Hippocampal formation (tissue), 2 donors: ENCODE measurements at regions not wholly inside any gene's neighbourhood (a gene's known extent, or its start where the extent isn't known, plus 50 kb on each side); places are given as distances from the start of the nearest gene placed in this dataset.

ENCODE experiments used
- DNase-seq, 2 donors: peaks; one replicate each; lab custom pipeline; 2025; lab: John Stamatoyannopoulos, UW

DNA sequence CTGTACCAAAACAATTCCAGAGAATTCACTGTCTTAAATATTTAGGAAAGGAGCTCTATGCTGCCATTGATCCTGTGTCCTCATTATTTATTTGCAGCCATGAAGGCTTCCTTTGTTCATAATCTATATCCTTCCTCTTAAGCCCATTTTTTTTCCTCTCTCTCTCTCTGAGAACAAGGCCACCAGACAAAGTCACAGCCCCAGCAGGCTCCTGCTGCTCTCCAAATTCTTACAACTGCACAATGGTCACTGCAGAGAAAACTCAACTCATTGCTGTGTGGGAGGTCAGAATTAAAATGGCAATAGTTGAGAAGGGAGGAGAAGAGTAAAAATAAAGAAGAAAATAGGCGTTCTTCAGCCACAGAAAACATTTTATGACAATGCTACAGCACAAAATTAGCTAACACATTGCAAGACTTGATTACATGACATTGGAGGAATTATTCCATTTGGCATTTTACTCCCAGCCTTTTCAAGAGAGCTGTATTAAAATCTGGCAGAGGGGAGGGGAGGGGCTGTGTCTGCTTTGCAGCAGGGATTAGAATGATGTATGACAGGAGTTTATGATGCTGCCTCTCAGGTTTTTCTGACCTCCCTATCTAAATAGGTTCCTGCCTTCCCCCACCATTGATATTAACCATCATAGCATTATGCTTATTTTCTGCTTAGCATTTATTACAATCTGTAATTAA is 399.7 kb upstream of the THBS1 start:
- no peak for DNase-seq

- no peak for DNase-seq
Observed at GRCh38 chr15:39181940-39182339, 398.9 kb upstream of the THBS1 start.

DNA sequence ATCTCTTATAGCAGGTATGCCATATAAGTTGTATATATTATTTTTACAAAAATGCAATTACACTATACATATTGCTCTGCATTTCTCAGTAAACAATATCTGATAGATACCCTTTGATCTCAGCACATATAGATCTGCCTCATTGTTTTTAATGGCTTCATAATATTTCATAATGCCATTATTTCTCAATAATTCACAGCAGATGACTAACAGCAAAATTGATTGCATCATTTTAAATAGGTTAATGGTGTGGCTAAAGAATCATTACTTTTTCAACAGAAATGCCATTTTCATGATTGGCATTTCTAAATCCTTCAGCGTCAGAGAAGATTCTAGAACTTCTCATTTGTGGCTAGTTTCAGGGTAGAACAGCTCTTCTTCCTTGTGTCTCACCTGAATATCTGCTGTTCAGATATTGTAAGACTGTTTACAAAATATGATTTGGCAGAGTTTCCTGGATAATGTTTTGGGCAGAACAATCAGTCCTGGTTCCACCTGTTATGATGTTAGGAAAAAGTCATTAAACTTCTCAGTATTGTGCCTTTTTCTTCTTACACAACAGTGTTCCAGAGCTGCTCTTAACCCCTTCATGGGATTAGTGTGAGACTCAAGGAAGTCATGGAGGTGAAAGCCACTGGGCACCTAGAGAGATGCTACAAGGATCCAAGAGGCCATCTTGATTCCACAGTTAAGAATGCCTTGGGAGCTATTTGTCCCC is 397.6 kb upstream of the THBS1 start:
- no peak for DNase-seq

DNA sequence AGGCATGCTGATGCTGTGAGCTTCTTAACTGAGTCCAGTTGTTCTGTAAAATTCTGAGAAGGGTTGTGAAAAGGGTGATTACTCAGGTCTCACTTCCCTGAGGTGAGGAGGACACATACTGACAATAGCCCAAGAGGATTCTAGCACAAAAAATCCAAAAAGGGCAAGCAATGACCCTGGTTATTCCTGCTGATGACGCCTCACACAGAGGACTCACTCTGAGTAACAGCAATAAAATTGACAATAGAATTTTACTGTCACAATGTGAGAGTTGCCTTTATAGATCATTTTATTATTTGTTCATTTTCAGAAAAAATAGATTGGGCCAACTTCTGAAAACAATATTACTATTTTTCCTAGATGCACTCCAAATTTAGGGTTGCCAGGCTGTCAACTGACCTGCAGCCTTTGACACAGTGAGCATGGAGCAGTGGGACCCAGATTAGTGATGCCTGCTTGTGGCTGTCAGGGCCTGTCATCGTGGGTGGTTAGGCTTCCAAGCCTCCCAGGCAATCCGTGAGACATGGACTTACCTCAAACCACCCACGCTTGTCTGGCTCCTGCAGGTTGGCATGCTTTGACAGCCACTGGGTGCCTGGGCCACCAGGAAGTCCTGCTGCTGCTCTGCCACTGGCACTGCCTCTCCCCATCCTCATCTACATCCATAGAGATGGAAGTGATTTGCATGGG is 396.0 kb upstream of the THBS1 start:
- no peak for DNase-seq

GRCh38 chr15:39188314-39188713 is 392.6 kb upstream of the THBS1 start:
- DNase-seq, result no peak

DNA sequence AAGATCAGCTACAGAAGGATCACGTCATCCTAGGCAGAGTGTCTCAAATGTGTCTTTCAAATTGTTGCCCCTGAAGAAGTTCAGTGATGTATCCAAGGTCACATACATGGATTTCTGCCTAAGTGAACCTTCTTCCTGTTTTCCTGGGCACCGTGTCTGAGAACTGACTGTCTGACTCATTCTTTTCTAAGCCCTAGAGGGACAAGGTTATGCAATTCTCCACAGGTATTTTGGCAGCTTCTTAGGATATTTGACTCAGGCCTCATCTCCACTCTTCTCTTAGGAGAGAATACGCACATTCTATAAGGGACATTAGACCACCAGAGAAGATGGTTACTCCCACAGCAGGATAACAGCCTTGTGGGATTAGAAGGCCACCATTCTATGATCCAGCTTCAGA is 391.9 kb upstream of the THBS1 start:
- no peak for DNase-seq

DNA sequence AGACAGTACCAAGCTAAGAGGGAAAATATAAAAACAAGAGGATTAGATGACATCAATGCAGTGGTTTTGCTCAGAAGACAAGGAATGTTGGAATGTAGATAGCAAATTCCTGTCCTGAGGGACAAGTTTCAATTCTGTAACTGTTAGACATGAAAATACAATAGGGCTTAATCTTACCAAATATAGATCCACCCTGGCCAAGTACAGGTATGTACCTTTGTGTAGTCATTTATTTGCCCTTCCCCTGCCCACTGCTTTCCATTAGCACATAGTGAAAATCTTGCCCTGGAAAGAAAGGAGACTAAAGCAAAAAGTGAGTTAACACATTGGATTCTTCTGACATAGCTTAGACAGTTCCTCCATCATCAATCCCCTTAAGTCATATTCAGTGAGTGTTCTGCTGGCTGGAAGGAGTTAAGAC is 389.0 kb upstream of the THBS1 start:
- no peak for DNase-seq

- no peak for DNase-seq
Observed at GRCh38 chr15:39192351-39192750, 388.5 kb upstream of the THBS1 start.

GRCh38 chr15:39192979-39193560 is 387.8 kb upstream of the THBS1 start:
- DNase-seq, result no peak

DNA sequence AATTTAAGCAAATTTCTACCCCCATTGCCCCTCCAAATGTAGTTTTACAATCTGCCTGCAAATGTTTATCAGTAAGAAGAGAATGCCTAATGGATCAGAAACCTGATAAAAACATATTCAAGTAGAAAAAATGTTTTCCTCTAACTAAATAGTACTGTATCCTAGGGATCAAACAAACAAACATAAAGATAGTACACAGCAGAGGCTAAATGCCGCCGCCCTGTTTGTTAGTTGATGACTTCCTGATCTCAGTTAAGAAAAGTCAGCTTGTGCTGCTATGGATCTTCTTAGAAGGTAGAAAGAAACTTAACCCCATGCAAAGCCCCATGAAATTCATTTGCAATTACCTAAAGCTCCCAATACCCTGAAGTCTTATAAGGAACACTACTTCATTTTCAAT is 387.3 kb upstream of the THBS1 start:
- no peak for DNase-seq

DNA sequence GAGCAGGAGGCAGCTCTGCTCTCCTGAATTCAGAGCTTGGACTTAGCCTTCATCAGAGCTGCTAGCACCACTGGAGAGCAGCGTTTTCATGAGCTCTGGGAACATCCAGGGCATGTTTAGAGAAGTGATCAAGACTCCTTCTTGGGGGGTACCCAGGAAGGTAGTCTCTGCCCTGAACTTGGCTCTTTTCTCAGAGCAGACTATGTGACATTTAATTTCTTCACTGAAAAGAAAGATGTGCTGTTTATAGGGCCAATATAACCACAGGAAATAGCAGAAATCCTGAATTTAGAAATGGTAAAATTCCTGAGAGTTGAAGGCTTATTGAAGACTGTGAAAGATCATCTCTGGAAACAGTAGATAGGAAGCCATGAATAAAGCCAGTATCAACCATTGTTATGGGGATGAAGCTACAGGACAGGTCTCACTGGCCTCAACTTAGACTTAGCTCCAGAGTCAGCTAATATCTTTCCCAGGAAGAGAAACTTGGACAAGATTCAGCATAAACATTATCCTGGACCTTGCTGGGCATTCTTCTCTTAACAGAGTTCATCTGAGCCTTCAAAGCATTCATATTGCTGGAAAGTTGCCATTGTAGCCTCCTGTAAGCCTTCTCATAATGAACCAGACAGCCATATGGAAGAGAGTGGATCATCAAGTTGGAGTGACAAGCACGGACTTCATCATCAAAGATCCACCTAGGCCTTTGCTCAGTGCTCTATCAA is 386.6 kb upstream of the THBS1 start:
- no peak for DNase-seq

GRCh38 chr15:39195961-39196486 is 384.9 kb upstream of the THBS1 start:
- DNase-seq, result no peak

DNA sequence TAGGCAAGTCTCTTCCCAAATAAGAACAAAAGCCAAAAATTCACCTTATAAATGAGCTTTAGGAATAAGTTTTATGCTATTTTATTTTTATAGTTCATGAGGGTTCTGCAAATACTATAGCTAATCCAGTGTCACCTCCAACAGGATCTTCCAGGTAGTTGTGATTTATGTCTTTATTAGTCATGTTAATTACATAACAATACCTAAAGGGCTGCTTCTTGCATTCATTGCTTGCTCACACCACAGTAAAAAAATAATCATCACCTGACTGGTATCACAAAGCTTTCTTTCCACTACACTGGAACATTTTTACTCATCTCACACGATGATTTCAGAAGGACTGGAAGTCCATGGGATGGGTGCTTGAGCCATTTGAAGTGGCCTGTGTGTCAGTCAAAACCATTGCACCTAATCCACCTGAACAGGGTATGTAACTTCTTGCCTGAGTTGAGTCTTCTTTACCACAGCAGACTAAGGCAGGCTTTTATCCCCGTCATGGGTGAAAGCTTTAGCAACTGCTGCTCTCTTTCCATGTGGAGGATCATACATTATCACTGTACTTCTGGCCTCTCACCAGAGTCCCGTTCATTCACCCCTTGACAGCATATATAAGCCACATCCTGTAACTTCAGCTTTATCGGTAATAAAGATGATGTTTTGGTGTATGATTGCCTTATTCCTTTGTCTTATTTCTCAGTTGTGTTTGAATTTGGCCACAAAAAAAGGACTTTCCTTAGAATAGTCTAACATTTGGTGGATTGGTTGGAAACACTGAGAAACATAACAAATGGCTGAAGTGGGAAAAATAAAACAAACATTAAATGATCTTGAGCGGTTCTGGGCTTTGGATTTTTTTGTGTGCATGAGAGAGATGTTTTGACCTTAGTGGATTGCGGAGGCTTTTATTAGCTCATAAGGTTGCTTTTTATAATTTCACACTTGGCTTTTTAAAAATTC is 382.6 kb upstream of the THBS1 start:
- no peak for DNase-seq

DNA sequence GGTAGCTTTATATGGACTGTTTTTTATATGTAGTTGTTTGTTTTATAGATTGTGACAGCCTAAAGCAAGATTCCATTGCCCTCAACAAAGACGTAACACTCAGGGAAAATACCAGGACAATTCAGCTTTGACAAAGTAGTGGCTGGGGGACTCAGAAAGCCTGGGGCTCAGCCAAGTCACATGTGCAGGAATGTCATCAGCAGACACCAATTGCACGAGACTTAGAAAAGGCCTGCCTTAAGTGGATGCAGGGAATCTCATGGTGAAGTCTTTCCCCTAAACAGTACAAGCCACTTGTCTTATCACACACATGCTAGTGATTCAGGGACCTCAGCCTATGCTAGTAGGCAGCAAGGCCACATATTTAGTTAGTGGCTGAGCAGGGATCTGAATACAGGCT is 381.8 kb upstream of the THBS1 start:
- peak in 1 of 2 donors; percentile 5 for DNase-seq

- no peak for DNase-seq
Observed at GRCh38 chr15:39200586-39200985, 380.3 kb upstream of the THBS1 start.

- DNase-seq, result no peak
Observed at GRCh38 chr15:39202641-39203040, 378.2 kb upstream of the THBS1 start.

DNA sequence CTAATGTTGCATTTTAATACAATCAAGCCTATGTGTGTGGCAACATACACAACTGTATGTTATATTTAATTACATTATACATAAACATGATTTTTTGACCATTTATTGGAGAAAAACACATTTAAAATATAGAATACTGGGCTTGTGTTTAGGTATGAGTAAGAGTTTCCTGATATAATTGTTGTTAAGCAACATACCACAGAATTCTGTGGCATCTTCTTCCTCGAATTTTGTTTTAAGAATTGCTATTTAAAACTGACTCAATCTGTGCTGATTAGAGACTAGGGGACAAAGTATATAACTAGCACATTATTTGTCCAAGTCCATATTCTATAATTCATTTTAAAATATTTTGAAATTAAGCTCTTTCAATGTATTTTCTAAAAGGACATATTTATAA is 376.8 kb upstream of the THBS1 start:
- DNase-seq, result no peak

GRCh38 chr15:39205081-39205480 is 375.8 kb upstream of the THBS1 start:
- no peak for DNase-seq

DNA sequence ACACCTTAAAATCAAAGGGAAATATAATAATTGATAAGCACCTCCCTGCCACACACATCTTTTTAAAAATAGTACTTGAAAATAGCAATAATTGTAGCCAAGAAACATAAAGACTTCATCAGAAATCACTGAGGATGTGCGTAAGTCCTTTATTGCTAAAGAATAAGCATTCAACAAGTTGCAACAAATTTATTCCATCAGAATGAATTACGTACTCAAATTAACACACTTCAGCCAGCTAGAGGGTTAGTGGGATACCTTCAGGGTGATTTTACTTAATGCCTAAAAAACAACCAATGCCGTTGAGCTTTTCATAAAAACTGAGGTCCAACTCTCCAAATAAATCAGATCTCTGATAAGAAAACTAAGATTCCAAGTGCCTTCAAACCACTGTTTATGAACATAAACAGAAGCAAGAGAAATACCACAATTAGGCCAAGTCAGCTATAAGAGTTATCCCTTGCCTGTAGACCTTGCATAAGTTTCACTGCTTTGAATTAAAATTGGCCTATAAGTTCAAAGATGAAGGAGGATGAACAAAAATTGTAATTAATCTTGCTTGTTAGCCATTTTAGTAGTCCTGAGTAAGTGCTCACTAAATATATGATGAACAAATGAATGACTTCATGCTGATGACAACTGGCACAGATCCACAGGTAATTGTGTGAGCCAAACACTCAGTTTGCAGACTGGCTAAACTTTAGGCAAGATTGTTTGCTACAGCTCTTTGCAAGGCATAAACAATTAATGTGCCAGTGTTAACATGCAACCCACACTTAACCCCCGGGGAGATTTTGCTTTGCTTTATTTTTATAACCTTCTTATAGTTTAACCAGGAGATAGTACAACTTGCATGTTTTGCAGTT is 375.1 kb upstream of the THBS1 start:
- no peak for DNase-seq
